LNCAP (cell line): ENCODE measurements at regions not wholly inside any gene's neighbourhood (a gene's known extent, or its start where the extent isn't known, plus 50 kb on each side); places are given as distances from the start of the nearest gene placed in this dataset.

Experiments used
- CTCF ChIP-seq: fragments of 450-650 bp; IDR thresholded peaks from 2 replicates; pipeline ENCODE4 v1.5.1; 2017; ENCODE audit warnings: mild to moderate bottlenecking

- no peak for TF ChIP-seq CTCF
Observed at GRCh38 chr13:71300602-71301001, 566.4 kb downstream of the DACH1 start.

GRCh38 chr13:71291842-71292146 lies 575.2 kb downstream of the DACH1 start:
- TF ChIP-seq CTCF: no peak

- no peak for TF ChIP-seq CTCF
Observed at GRCh38 chr13:71290963-71291841, 575.8 kb downstream of the DACH1 start.

- no peak for TF ChIP-seq CTCF
Observed at GRCh38 chr13:71285700-71286099, 581.3 kb downstream of the DACH1 start.

GRCh38 chr13:71278512-71278911 lies 588.5 kb downstream of the DACH1 start:
- TF ChIP-seq CTCF: no peak

- TF ChIP-seq CTCF: no peak
Observed at GRCh38 chr13:71274923-71275608, 591.9 kb downstream of the DACH1 start.

GRCh38 chr13:71261256-71261655 lies 605.7 kb downstream of the DACH1 start:
- TF ChIP-seq CTCF: no peak
